HepG2 (cell line): ENCODE measurements at regions not wholly inside any gene's neighbourhood (a gene's known extent, or its start where the extent isn't known, plus 50 kb on each side); places are given as distances from the start of the nearest gene placed in this dataset.

Source experiments
- HNF4G ChIP-seq, 2 experiments: sonication (generic) in 1 of 2; formaldehyde crosslinking in 1 of 2; IDR thresholded peaks; 2 replicates each; pipeline versions ENCODE4 v1.4.0 to v1.6.1; 2011 to 2020; ENCODE audit warnings: borderline replicate concordance in 2 of 2, low read depth in 2 of 2, mild to moderate bottlenecking in 2 of 2, low read length in 1 of 2, missing genetic modification reagents in 1 of 2, moderate library complexity in 1 of 2
- IKZF4 ChIP-seq: sonication (generic); formaldehyde crosslinking; IDR thresholded peaks from 2 replicates; pipeline ENCODE4 v1.5.1; 2020; ENCODE audit warnings: borderline replicate concordance, mild to moderate bottlenecking, low read depth, missing genetic modification reagents; ENCODE audit errors: not compliant biosample characterization
- TAF1 ChIP-seq: sonication (generic); formaldehyde crosslinking; IDR thresholded peaks from 2 replicates; pipeline ENCODE4 v1.4.0; 2020; ENCODE audit warnings: missing genetic modification reagents
- ZNF331 ChIP-seq: sonication (generic); formaldehyde crosslinking; IDR thresholded peaks from 2 replicates; pipeline ENCODE4 v1.4.0; 2020; ENCODE audit warnings: missing genetic modification reagents
- ZNF33B ChIP-seq: sonication (generic); formaldehyde crosslinking; IDR thresholded peaks from 2 replicates; pipeline ENCODE4 v1.5.1; 2020; ENCODE audit warnings: mild to moderate bottlenecking, missing genetic modification reagents
- ZNF556 ChIP-seq: sonication (generic); formaldehyde crosslinking; IDR thresholded peaks from 2 replicates; pipeline ENCODE4 v1.4.0; 2020; ENCODE audit warnings: mild to moderate bottlenecking, missing genetic modification reagents, borderline replicate concordance
- ZNF672 ChIP-seq: sonication (generic); formaldehyde crosslinking; IDR thresholded peaks from 2 replicates; pipeline ENCODE4 v1.8.1; 2022; ENCODE audit warnings: missing genetic modification reagents
- TF ChIP-seq, protein P1 (sequence below): sonication (generic); formaldehyde crosslinking; IDR thresholded peaks from 2 replicates; pipeline ENCODE4 v1.4.0; 2020; ENCODE audit warnings: mild to moderate bottlenecking, missing genetic modification reagents
- TF ChIP-seq, protein P2 (sequence below): sonication (generic); formaldehyde crosslinking; IDR thresholded peaks from 2 replicates; pipeline ENCODE4 v1.8.0; 2022; ENCODE audit warnings: mild to moderate bottlenecking, missing genetic modification reagents, moderate library complexity
- TF ChIP-seq, protein P3 (sequence below): sonication (generic); formaldehyde crosslinking; IDR thresholded peaks from 2 replicates; pipeline ENCODE4 v1.4.0; 2020; ENCODE audit warnings: mild to moderate bottlenecking, missing genetic modification reagents
- TF ChIP-seq, protein P4 (sequence below): sonication (generic); formaldehyde crosslinking; IDR thresholded peaks from 2 replicates; pipeline ENCODE4 v1.4.0; 2020; ENCODE audit warnings: missing genetic modification reagents
- TF ChIP-seq, protein P5 (sequence below): sonication (generic); formaldehyde crosslinking; IDR thresholded peaks from 2 replicates; pipeline ENCODE4 v1.5.1; 2020; ENCODE audit warnings: mild to moderate bottlenecking, missing genetic modification reagents
- TF ChIP-seq, protein P6 (sequence below): sonication (generic); formaldehyde crosslinking; IDR thresholded peaks from 2 replicates; pipeline ENCODE4 v1.8.0; 2022; ENCODE audit warnings: mild to moderate bottlenecking, missing genetic modification reagents
- TF ChIP-seq, protein P7 (sequence below), 2 experiments: sonication (generic) in 1 of 2; formaldehyde crosslinking in 1 of 2; IDR thresholded peaks; 2 replicates each; pipeline versions ENCODE4 v1.4.0 to v1.6.1; 2018 to 2020; ENCODE audit warnings: missing genetic modification reagents in 2 of 2, borderline replicate concordance in 1 of 2, low read depth in 1 of 2, mild to moderate bottlenecking in 1 of 2, missing biosample characterization in 1 of 2

DNA sequence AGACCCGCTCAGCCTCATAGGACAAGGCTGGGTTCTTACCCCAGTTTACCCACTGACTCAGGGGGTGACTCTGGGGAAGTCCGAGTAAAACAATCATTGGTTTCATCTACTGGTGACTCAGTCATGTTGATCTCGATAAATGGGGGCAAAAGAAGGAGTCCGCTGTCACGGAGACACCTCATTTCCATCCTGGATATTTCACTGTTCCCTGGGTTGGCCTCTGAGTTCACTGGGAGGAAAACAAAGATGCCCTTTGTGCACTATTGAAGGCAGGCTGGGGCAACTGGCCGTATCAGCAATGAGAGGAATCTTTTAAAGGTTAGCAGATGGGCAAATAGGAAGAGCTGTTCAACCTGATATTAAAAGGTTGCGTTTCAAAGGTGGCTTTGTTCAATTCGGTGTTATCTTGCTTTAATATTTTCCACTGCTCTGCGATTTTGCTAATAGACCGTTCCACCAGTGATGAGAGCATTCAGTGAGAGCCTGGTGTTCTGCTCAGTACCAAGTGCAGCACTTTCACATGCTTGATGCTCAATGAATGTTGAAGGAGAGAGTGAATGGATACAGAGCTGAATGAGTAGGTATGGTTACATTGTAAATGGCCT lies 110.2 kb upstream of the EGFLAM start (continued):
- TF ChIP-seq ZNF556 = 0 out of 2 replicates have a peak, but pooled peaks have one; percentile 45
- TF ChIP-seq, protein P1, sequence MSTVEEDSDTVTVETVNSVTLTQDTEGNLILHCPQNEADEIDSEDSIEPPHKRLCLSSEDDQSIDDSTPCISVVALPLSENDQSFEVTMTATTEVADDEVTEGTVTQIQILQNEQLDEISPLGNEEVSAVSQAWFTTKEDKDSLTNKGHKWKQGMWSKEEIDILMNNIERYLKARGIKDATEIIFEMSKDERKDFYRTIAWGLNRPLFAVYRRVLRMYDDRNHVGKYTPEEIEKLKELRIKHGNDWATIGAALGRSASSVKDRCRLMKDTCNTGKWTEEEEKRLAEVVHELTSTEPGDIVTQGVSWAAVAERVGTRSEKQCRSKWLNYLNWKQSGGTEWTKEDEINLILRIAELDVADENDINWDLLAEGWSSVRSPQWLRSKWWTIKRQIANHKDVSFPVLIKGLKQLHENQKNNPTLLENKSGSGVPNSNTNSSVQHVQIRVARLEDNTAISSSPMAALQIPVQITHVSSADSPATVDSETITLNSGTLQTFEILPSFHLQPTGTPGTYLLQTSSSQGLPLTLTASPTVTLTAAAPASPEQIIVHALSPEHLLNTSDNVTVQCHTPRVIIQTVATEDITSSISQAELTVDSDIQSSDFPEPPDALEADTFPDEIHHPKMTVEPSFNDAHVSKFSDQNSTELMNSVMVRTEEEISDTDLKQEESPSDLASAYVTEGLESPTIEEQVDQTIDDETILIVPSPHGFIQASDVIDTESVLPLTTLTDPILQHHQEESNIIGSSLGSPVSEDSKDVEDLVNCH = no peak
- TF ChIP-seq HNF4G (IDR thresholded peaks at IDR 0.05; ENCODE audit: borderline replicate concordance, low read depth, low read length) = peak; percentile 36; the same call in 1 of the 2 replicates
- TF ChIP-seq HNF4G (CRISPR knock-in tag; IDR thresholded peaks at IDR 0.05; ENCODE audit: borderline replicate concordance, low read depth) = peak; percentile 79; the same call in 1 of the 2 replicates
- peak; percentile 65; the same call in 1 of the 2 replicates for TF ChIP-seq ZNF331 (CRISPR knock-in tag)
- TF ChIP-seq, protein P2, sequence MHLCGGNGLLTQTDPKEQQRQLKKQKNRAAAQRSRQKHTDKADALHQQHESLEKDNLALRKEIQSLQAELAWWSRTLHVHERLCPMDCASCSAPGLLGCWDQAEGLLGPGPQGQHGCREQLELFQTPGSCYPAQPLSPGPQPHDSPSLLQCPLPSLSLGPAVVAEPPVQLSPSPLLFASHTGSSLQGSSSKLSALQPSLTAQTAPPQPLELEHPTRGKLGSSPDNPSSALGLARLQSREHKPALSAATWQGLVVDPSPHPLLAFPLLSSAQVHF (CRISPR knock-in tag) = no peak
- TF ChIP-seq, protein P3, sequence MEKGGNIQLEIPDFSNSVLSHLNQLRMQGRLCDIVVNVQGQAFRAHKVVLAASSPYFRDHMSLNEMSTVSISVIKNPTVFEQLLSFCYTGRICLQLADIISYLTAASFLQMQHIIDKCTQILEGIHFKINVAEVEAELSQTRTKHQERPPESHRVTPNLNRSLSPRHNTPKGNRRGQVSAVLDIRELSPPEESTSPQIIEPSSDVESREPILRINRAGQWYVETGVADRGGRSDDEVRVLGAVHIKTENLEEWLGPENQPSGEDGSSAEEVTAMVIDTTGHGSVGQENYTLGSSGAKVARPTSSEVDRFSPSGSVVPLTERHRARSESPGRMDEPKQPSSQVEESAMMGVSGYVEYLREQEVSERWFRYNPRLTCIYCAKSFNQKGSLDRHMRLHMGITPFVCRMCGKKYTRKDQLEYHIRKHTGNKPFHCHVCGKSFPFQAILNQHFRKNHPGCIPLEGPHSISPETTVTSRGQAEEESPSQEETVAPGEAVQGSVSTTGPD (CRISPR knock-in tag) = no peak
- TF ChIP-seq, protein P4, sequence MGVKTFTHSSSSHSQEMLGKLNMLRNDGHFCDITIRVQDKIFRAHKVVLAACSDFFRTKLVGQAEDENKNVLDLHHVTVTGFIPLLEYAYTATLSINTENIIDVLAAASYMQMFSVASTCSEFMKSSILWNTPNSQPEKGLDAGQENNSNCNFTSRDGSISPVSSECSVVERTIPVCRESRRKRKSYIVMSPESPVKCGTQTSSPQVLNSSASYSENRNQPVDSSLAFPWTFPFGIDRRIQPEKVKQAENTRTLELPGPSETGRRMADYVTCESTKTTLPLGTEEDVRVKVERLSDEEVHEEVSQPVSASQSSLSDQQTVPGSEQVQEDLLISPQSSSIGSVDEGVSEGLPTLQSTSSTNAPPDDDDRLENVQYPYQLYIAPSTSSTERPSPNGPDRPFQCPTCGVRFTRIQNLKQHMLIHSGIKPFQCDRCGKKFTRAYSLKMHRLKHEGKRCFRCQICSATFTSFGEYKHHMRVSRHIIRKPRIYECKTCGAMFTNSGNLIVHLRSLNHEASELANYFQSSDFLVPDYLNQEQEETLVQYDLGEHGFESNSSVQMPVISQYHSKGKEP = no peak
- TF ChIP-seq, protein P5, sequence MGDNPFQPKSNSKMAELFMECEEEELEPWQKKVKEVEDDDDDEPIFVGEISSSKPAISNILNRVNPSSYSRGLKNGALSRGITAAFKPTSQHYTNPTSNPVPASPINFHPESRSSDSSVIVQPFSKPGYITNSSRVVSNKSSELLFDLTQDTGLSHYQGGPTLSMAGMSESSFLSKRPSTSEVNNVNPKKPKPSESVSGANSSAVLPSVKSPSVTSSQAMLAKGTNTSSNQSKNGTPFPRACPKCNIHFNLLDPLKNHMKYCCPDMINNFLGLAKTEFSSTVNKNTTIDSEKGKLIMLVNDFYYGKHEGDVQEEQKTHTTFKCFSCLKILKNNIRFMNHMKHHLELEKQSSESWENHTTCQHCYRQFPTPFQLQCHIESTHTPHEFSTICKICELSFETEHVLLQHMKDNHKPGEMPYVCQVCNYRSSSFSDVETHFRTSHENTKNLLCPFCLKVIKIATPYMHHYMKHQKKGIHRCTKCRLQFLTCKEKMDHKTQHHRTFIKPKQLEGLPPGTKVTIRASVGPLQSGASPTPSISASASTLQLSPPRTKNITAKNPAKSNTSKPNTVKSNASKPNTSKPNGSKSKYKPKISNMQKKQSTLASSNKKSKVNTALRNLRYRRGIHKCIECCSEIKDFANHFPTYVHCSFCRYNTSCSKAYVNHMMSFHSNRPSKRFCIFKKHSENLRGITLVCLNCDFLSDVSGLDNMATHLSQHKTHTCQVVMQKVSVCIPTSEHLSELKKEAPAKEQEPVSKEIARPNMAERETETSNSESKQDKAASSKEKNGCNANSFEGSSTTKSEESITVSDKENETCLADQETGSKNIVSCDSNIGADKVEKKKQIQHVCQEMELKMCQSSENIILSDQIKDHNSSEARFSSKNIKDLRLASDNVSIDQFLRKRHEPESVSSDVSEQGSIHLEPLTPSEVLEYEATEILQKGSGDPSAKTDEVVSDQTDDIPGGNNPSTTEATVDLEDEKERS = no peak
- TF ChIP-seq, protein P6, sequence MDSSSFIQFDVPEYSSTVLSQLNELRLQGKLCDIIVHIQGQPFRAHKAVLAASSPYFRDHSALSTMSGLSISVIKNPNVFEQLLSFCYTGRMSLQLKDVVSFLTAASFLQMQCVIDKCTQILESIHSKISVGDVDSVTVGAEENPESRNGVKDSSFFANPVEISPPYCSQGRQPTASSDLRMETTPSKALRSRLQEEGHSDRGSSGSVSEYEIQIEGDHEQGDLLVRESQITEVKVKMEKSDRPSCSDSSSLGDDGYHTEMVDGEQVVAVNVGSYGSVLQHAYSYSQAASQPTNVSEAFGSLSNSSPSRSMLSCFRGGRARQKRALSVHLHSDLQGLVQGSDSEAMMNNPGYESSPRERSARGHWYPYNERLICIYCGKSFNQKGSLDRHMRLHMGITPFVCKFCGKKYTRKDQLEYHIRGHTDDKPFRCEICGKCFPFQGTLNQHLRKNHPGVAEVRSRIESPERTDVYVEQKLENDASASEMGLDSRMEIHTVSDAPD (CRISPR knock-in tag) = no peak; the same call in 1 of the 2 replicates
- TF ChIP-seq ZNF672 = no peak
- TF ChIP-seq IKZF4 = no peak
- TF ChIP-seq ZNF33B (CRISPR knock-in tag) = no peak
- peak; percentile 89 for TF ChIP-seq TAF1 (CRISPR knock-in tag)
- TF ChIP-seq, protein P7, sequence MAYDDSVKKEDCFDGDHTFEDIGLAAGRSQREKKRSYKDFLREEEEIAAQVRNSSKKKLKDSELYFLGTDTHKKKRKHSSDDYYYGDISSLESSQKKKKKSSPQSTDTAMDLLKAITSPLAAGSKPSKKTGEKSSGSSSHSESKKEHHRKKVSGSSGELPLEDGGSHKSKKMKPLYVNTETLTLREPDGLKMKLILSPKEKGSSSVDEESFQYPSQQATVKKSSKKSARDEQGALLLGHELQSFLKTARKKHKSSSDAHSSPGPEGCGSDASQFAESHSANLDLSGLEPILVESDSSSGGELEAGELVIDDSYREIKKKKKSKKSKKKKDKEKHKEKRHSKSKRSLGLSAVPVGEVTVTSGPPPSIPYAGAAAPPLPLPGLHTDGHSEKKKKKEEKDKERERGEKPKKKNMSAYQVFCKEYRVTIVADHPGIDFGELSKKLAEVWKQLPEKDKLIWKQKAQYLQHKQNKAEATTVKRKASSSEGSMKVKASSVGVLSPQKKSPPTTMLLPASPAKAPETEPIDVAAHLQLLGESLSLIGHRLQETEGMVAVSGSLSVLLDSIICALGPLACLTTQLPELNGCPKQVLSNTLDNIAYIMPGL (CRISPR knock-in tag; IDR thresholded peaks at IDR 0.05; ENCODE audit: borderline replicate concordance in 1 of 2, low read depth in 1 of 2) = peak; percentile 15 to 65; a peak in 1 of 4 replicates
